T-helper 1 cell treated with Interleukin-12 subunit alpha and Interleukin-12 subunit beta and Interleukin-4 antibody, amounts not matched to agents 30 ng/mL and 1 ng/mL, for 36 hours (primary cell): ENCODE measurements at regions not wholly inside any gene's neighbourhood (a gene's known extent, or its start where the extent isn't known, plus 50 kb on each side); places are given as distances from the start of the nearest gene placed in this dataset.

Experiments
- intact Hi-C: fragments of 100-400 bp; cut with micrococcal nuclease; formaldehyde crosslinking; loops from one replicate; pipeline ENCODE4 v1.15.1; 2024

DNA sequence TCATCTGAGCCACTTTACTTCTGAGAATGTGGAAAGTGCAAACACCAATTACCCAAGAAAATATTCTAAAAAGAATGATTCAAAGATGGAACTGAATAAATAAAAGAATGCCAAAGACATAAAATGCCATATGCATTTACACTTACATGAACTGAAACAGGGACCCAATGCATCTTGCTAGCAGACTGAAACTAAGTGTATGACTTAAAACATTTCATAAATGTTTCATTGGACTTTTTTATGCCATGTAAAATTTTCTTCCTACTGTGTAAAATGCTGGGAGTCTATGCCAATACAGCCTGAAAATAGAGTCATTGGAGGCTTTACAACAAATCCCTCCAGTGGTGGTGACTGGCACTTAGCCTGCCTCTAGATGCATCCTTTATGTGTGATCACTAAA, 735.1 kb upstream of the CCDC54 start:
- intact Hi-C loops, result no loop called here

DNA sequence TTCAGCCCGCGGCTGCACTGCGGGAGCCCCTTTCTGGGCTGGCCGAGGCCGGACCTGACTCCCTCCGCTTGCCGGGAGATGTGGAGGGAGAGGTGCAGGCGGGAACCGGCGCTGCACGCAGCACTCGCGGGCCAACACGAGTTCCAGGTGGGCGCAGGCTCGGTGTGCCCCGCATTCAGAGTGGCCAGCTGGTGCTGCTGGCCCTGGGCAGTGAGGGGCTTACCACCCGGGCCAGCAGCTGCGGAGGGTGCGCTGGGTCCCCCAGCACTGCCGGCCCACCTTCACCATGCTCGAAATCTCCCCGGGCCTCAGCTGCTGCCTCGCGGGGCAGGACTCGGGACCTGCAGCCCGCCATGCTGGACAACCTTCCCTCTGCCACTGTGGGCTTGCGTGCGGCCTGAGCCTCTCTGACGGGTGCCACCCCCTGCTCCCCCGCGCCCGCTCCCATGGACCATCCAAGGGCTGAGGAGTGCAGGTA, 733.5 kb upstream of the CCDC54 start:
- intact Hi-C loops, result no loop called here

DNA sequence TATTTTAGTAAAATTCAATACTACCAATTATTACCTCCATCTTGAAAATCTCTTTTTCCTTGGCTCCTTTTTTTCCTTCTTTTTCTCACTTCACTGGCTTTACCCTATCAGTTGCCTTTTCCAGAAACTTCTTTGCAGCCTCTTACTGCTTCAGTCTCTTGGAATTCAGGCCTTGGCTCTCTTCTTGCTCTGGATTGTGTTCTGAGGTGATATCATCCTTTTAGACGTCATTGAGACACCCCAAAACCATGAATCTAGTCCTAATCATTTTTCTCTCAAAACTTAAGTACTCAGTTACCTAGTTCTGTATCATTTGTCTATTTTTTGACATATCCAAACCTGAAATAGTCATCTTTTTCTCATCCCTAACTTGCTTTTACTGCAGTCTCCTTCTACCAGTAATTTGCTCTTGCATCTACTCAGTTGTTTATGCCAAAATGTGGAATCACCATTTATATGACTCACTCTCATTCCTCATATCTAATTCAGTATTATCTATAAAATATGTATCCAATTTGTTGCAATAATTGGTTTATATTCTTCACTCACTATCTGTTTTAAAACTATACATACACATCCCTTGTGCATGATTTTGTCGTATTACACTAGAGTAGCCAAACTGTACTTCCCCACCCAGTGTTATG, 703.2 kb upstream of the CCDC54 start:
- intact Hi-C loops, result no loop called here

DNA sequence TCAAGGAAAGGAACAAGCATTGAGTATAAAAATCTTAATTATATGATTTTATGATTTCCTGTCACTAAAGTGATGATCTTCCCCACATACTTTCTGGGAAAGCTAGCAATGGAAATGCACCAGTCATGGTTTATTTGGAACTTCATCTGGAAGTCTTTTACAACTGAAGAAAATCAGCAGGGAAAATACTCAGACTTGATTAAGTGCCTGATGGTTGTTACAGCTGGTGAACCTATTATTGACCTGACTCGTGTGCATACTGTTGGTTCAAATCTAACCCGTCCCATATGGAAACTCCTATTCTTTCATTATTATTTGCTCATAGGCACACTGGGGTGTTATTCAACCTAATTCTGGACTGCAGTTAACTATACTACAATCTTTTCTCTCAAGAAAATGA, 701.8 kb upstream of the CCDC54 start:
- intact Hi-C loops, result no loop called here

DNA sequence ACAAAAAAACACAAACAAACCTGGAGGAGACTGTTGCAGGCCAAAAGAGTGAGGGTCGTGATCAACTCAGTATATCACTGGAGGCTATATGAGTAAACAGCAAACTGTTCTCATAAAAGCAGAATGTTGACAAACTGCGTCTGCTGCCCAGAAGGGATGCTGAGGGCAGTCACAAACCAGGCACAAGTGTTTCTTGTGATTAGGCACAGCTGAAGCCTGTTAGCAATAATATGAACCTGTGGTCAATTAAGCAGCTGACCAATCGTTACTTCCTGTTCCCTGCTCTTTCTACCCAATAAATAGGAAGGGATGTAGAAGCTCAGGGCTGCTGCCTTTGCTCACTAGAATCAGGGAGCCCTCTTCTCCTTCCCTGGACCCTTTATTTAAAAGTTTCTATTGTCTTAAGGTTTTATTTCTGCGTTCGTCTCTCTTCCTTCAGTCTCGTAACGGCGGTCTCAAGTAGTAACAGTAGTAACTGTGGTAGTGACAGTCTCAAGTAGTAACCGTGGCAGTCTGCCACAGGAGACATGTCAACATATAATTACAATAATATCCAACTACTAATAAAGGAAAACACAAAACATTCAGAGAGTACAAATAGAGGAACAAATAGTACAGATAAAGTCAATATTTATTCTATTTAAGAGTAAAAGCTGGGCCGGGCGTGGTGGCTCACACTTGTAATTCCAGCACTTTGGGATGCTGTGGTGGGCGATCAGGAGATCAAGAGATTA, 698.4 kb upstream of the CCDC54 start:
- intact Hi-C loops, result no loop called here

DNA sequence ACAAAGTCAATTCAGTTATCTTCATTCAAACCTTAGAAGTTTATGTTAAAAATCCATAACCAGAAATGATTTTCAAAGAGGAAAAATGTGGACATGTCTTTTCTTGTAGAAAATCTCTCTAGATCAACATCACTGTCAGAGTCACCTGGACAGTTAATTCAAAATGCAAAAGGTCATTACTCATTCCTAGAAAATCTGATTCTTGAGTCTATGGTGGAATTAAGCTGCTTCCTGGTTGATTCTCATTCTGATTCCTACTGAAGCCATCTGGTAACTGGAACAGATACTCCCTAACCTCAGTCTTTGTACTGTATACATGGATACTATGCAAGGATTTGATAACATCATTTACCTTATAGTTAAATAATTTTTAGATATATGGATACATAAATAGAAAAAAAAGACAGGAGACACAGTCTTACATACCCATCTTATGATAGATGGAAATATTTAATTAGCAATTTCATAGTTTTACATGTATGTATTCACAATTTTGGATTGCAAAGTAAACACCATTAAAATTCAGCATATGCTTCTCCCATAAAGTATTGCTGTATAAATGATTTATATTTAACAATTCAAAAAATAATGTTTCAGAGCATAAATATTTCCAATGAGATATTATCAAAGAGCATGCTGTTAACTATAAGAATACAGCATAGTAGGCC, 693.2 kb upstream of the CCDC54 start:
- intact Hi-C loops, result no loop called here

DNA sequence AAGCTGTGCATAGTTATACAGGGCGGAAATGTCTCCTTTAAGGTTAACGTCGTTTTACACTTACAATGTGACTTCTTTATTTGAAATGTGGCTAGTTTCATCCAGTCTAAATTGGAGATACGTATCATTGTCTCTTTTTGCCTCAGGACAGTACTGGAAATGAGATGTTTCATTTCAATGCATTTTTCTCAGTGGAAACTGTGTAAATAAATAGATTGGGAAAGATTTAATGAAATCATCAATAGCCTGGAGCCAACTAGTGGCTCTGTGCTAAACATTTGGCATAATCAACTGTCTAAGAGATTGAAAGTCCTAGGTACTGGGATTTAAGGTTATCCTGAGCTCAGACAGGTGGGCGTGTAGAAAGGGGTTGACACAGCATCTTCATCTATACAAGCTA, 691.5 kb upstream of the CCDC54 start:
- intact Hi-C loops, result no loop called here

DNA sequence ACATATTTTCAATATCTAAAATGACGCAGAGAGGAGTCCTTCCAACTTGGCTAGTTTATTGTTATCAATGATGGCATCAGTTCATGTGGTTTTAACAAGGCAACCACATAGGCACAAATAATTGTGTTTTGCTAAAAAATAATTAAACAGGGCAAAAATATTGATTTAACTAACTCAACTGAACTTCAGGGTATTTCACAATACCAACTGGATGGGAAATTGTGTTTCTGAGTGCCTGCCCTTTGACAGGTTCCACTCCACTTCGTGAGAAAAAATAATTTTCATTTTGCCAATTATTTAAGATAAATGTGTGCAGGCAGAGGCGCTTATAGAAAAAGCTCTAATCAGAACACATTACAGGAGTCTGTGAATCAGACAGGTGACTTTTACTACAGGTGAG, 689.3 kb upstream of the CCDC54 start:
- intact Hi-C loops, result no loop called here

DNA sequence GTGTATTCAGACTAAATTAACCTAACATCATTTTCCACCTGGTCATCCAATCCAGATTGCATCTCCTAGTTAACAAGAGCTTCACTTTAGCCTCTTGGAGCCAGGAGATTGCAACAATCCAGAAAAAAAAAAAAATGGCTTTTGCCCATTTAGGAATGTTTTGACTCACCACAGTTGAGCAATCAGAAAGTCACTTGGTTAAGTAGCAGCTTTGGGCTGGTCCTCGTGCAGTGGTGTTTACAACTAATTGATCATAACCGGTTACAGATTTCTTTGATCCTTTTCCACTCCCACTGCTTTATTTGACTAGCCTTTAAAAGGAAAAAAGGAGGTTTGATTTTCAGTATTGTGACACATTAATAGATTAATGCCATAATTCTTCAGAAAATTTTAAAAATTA, 688.8 kb upstream of the CCDC54 start:
- intact Hi-C loops, result no loop called here

DNA sequence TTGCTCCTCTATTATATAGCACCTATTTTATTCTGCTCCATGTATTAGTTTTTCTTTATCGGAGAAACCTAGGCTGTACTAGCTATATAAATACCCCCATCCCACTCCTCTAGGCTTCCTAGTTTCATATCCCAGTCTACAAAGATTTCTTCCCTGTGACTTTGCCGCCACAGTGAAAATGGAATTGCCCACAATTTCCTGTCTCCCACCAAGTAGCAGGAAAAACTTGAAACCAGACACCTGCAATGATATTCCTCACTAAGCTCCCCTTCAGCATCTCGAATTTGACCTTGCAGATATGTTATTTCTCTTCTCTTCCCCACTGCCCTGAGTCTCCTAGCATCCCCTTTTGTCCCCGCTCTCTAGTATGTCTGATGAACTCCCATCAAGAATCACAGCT, 685.8 kb upstream of the CCDC54 start:
- intact Hi-C loops, result no loop called here

DNA sequence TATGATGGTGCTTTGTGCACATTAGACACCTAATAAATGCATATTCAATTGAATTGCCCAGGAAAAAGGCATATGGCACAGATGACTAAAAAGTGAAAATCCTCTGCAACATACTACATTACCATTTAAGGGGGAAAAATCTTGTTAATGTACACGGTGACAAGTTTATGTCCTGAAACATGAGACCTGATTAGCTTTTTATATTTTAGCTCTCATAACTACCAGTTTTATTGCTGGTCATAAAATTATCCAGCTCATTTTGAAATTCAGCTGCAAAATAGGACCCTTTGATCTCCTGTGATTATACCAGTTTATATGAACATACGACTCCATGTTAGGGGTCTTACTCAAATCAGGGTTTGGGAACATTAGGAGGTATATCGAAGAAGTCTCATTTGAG, 684.6 kb upstream of the CCDC54 start:
- intact Hi-C loops, result no loop called here

DNA sequence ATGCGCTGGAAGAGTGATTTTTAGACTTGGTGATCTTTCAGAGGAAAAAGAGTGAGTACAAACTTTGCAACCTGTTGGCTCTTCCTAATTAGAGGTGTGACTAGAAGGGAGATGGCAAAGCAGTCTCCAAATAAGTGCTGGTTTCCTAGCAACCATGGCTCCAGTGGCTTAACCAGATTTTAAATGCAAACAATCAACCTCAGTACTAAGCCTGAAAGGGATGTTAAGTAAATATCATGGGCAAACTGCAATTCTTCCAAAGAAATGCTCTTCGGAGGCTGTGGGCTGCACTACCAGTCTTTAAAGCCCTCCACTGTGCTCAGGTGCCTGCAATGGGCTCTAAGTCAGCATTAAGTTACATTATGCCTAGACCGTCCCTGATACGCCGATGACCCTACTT, 678.1 kb upstream of the CCDC54 start:
- intact Hi-C loops, result no loop called here

DNA sequence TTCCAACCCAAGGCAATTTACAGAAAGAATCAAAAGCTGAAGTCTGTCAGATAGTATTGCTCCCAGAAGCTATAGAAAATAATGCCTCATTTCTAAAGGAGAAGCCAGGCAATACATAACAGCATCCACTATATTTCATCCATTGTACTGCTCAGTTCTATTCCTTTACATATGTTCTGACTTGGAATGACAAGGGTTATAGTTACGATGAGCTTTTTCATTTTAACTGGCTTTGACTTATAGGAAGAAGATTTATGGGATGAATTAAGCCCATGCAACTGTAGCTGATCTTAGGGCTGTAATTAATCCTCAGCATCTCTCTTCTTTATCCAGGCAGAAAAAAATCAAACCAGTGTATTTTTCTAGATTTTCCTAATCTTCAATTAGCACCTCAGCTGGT, 676.3 kb upstream of the CCDC54 start:
- intact Hi-C loops, result no loop called here

DNA sequence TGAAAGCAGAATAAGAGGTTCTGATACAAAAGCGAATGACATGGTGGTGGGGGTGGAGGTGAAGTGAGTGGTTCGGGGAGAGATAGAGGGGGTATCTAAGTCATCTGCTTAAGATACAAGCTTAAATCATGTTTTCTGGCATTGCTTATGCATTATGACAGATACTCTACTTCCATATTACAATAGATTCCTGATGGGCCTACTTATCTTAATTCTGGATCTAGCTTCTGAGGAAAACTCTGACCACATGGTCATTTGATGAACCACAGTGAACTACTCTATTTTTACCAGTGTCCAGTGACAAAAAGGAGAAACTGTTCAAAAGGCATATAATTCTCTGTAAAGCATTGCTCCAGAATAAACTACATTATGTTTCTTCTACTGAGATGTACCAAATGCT, 673.7 kb upstream of the CCDC54 start:
- intact Hi-C loops, result no loop called here

DNA sequence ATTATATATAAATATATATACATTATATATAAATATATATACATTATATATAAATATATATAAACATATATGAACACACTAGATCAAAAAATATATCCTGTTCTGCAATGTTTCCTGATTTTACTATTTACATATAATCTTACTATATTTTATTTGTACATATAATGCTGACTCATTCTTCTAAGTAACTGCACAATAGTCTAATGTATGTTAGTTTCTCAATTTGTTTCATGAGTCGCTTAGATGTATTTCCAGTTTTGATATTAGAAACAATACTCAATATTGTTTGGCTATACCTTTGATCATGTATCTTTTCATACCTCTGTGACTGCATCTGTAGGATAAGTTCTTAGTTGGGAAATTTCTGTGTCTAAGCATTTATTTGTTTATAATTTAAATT, 669.9 kb upstream of the CCDC54 start:
- intact Hi-C loops, result no loop called here

DNA sequence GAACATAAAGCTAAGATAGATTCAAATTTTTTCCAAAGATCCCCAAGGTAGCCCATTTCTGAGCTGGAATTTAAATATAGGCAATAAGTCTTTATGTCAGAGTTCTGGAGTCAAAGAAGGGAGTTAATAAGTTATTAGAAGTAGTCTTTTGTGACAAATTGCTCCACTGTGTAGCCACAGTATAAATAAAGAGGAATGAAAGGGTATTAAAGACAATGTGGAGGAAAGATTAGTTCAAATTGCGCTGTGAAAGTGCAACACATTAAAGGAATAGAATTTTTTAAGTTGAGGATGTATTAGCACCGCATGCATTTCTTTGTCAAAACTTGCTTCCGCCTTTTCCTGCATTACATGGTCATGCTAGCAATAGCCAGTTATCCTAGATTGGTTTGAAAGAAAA, 666.6 kb upstream of the CCDC54 start:
- intact Hi-C loops, result no loop called here

DNA sequence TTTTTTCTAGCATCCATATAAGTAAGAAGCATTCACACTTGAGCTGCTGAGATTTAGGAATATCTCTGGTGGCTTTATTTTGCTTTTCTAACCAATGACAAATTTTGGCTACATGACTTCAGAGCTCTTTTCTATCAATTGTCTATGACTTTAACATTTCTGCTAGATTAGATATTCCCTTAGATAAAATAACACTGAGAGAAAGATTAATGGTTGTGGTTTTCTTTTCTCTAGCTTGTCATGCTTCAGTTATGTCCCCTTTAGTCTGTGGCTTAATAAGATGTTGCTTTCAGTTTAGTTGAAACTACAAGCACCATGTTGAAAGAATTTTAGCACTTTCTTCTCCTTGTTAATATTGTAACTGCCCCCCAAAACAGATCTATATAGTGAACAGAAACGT, 665.6 kb upstream of the CCDC54 start:
- intact Hi-C loops, result no loop called here

DNA sequence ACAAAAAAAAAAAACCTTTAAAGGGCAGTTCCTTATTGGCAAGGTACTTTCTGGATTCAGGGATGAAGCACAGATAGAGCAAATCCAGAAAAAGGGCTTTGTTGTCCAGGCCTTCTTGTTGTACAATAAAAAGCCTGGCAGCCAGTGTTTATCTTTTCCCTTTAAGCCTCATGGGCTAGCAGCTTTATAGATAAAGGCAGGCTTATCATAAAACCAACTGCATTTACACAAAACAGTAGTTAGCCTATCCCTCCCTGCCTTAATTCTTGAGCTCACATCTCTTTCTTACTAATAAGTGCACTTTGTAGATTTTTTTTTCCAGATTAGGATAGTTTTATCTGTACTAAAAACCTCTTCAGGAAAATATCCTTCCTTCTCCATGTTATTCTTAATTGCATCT, 662.8 kb upstream of the CCDC54 start:
- intact Hi-C loops, result no loop called here

DNA sequence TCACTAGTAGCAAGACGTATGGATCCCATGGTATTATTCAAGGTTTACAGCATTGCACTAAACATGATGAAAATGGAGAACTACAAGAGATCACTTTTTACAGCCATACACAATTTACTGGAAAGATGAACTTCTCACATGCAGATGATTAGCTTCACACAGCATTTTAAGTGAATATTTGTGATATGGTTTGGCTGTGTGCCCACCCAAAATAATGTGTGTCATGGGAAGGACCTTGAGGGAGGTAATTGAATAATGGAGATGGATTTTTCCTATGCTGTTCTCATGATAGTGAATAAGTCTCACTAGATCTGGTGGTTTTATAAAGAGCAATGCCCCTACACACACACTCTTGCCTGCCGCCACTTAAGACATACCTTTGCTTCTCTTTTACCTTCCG, 662.0 kb upstream of the CCDC54 start:
- intact Hi-C loops, result no loop called here

DNA sequence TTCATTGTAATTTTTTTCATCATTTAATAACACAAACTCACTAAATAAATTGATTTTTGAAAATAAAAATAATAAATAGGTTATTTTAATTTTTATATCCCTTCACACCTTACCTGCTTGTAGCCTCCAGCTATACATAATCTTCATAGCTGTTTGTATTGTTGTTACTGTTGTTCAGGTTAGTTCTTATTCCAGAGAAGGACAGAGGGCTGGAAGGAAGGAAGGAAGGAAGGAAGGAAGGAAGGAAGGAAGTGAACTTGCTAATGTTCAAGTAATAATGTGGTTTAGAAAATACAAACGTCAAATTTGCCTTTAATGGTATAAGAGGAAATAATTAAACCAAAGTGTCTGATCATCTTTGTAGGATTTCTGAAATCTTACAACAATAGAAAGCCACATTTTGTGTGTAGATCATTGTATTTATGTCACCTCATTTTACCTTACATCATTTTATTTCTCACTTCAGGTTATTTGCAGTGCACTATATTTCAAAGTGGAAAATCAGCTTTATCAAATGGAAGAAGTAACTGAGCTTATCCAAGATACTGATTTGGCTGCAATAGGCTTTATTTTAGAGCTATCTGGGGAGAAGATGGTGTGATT, 660.0 kb upstream of the CCDC54 start:
- intact Hi-C loops, result no loop called here

DNA sequence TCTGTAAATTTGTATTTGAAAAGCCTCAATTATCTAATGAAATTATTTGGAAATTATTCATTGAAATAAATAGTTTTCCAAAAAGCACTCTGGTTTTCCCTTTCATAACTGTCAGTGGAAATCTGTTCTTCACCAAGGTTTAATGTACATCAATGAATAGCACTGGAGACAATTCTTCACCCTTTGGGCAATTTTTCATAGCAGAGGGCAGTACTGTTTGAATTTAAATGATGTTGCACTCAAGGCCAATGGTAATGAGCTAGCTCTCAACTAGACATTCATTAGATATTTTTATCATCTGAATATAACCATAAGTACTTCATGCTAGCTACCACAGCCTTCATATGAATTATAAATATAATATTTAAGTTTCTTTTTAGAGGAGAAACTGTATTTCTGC, 658.2 kb upstream of the CCDC54 start:
- intact Hi-C loops, result no loop called here

DNA sequence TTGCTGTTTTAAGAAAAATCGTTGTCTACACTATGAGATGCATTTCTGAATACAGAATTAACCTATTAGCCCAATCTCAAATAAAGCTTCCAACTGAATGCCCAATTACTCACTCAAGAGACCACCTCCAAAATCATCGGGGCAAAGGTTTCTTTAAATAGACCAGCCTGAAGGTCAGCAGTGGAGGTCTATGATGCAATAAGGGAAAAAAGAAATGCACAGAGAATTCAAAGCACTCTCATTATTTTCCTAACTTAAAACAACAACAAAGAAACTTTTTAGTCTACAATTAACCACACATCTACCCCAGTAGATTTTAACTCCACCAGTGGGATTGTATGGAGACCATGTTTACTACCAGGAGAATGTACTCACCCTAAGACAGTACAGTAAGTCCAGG, 657.7 kb upstream of the CCDC54 start:
- intact Hi-C loops, result no loop called here
